Fibroblast of skin of back (primary cell): ENCODE measurements at regions not wholly inside any gene's neighbourhood (a gene's known extent, or its start where the extent isn't known, plus 50 kb on each side); places are given as distances from the start of the nearest gene placed in this dataset.

Experiments used
- DNase-seq: peaks from one replicate; pipeline ENCODE4 v3.0.0-alpha.2; 2013

- no peak for DNase-seq
These were observed 91.9 kb downstream of the IRF8 start for GRCh38 chr16:85990861-85991301.

- no peak for DNase-seq
These were observed 92.5 kb downstream of the IRF8 start for GRCh38 chr16:85991425-85991824.

GRCh38 chr16:85991856-85992255 lies 92.9 kb downstream of the IRF8 start:
- DNase-seq = no peak

GRCh38 chr16:85992359-85992758 lies 93.4 kb downstream of the IRF8 start:
- no peak for DNase-seq

- no peak for DNase-seq
These were observed 93.8 kb downstream of the IRF8 start for GRCh38 chr16:85992779-85993178.

GRCh38 chr16:85994492-85995490 lies 95.8 kb downstream of the IRF8 start:
- no peak for DNase-seq

- no peak for DNase-seq
These were observed 96.8 kb downstream of the IRF8 start for GRCh38 chr16:85995541-85996423.

- no peak for DNase-seq
These were observed 97.9 kb downstream of the IRF8 start for GRCh38 chr16:85996843-85997242.

- no peak for DNase-seq
These were observed 99.4 kb downstream of the IRF8 start for GRCh38 chr16:85998171-85998867.

- no peak for DNase-seq
These were observed 100.1 kb downstream of the IRF8 start for GRCh38 chr16:85998868-85999729.

GRCh38 chr16:85999778-86000177 lies 100.8 kb downstream of the IRF8 start:
- DNase-seq = no peak

GRCh38 chr16:86002178-86002900 lies 103.4 kb downstream of the IRF8 start:
- no peak for DNase-seq

GRCh38 chr16:86007524-86007923 lies 108.6 kb downstream of the IRF8 start:
- DNase-seq = no peak

GRCh38 chr16:86010680-86011141 lies 111.7 kb downstream of the IRF8 start:
- DNase-seq = no peak

GRCh38 chr16:86011532-86011931 lies 112.6 kb downstream of the IRF8 start:
- DNase-seq = no peak

- no peak for DNase-seq
These were observed 113.3 kb downstream of the IRF8 start for GRCh38 chr16:86012221-86012620.

- no peak for DNase-seq
These were observed 114.9 kb downstream of the IRF8 start for GRCh38 chr16:86013867-86014266.

- no peak for DNase-seq
These were observed 116.6 kb downstream of the IRF8 start for GRCh38 chr16:86015606-86016005.

- peak; percentile 55 for DNase-seq
These were observed 117.4 kb downstream of the IRF8 start for GRCh38 chr16:86016201-86016965.

- DNase-seq = no peak
These were observed 119.1 kb downstream of the IRF8 start for GRCh38 chr16:86018071-86018470.
